ENCODE measurements at regions not wholly inside any gene's neighbourhood (a gene's known extent, or its start where the extent isn't known, plus 50 kb on each side); places are given as distances from the start of the nearest gene placed in this dataset.

- no peak overlapping the region for H3K4me3 ChIP-seq (replicated peaks in 1 of 2; ENCODE audit: low read depth in 2 of 2, low read length in 2 of 2)
- DNase-seq (ENCODE audit: low read depth in 2 of 2) = no peak
- TF ChIP-seq, protein P1, sequence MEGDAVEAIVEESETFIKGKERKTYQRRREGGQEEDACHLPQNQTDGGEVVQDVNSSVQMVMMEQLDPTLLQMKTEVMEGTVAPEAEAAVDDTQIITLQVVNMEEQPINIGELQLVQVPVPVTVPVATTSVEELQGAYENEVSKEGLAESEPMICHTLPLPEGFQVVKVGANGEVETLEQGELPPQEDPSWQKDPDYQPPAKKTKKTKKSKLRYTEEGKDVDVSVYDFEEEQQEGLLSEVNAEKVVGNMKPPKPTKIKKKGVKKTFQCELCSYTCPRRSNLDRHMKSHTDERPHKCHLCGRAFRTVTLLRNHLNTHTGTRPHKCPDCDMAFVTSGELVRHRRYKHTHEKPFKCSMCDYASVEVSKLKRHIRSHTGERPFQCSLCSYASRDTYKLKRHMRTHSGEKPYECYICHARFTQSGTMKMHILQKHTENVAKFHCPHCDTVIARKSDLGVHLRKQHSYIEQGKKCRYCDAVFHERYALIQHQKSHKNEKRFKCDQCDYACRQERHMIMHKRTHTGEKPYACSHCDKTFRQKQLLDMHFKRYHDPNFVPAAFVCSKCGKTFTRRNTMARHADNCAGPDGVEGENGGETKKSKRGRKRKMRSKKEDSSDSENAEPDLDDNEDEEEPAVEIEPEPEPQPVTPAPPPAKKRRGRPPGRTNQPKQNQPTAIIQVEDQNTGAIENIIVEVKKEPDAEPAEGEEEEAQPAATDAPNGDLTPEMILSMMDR (IDR thresholded peaks at IDR 0.05; ENCODE audit: low read depth, low read length) = no peak
Measured at GRCh38 chr7:25907731-25908130, 244.3 kb upstream of the NFE2L3 start.

- H3K4me3 ChIP-seq (replicated peaks in 1 of 2; ENCODE audit: low read depth in 2 of 2, low read length in 2 of 2) = no peak overlapping the region
- DNase-seq (ENCODE audit: low read depth in 2 of 2) = no peak
- TF ChIP-seq, protein P1 (IDR thresholded peaks at IDR 0.05; ENCODE audit: low read depth, low read length) = no peak
Measured at GRCh38 chr7:25908154-25908949, 243.6 kb upstream of the NFE2L3 start.

- TF ChIP-seq, protein P1 (IDR thresholded peaks at IDR 0.05; ENCODE audit: low read depth, low read length) = no peak
- no peak overlapping the region for H3K4me3 ChIP-seq (replicated peaks in 1 of 2; ENCODE audit: low read depth in 2 of 2, low read length in 2 of 2)
- DNase-seq (ENCODE audit: low read depth in 2 of 2) = no peak
Measured at GRCh38 chr7:25911738-25912607, 240.0 kb upstream of the NFE2L3 start.

- TF ChIP-seq, protein P1 (IDR thresholded peaks at IDR 0.05; ENCODE audit: low read depth, low read length) = no peak
- H3K4me3 ChIP-seq (replicated peaks in 1 of 2; ENCODE audit: low read depth in 2 of 2, low read length in 2 of 2) = no peak overlapping the region
- DNase-seq (ENCODE audit: low read depth in 2 of 2) = no peak
Measured at GRCh38 chr7:25913598-25914224, 238.3 kb upstream of the NFE2L3 start.

GRCh38 chr7:25918731-25919130 is 233.3 kb upstream of the NFE2L3 start:
- H3K4me3 ChIP-seq (replicated peaks in 1 of 2; ENCODE audit: low read depth in 2 of 2, low read length in 2 of 2) = no peak overlapping the region

DNA sequence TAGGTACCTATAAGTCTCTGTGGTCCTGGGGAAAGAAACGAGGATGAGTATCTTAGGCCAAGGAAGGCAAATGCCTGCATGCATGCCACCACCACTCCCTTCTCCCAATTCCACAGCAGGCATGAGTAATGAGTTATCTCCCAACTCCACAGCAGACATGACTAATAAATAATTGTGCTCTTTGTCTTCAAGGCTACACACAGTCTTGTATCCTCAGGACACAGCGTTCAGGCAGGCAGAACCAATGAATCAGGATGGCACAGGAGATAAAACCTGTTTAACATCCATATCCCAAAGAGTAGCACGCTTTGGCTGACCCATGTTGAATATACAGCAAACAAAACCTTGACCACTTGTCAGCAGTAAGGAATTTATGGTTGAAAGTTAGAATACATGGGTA is 229.7 kb upstream of the NFE2L3 start:
- DNase-seq (ENCODE audit: low read depth in 2 of 2) = no peak
- H3K4me3 ChIP-seq (replicated peaks in 1 of 2; ENCODE audit: low read depth in 2 of 2, low read length in 2 of 2) = no peak overlapping the region
- TF ChIP-seq, protein P1 (IDR thresholded peaks at IDR 0.05; ENCODE audit: low read depth, low read length) = no peak

More at GRCh38 chr7:25918731-25919130, 233.3 kb upstream of the NFE2L3 start:
- no peak for DNase-seq (ENCODE audit: low read depth in 2 of 2)
- TF ChIP-seq, protein P1 (IDR thresholded peaks at IDR 0.05; ENCODE audit: low read depth, low read length) = no peak
